GM21526 (cell line): ENCODE measurements at regions not wholly inside any gene's neighbourhood (a gene's known extent, or its start where the extent isn't known, plus 50 kb on each side); places are given as distances from the start of the nearest gene placed in this dataset.

Experiments
- ATAC-seq: cut with Tn5 transposase; IDR thresholded peaks from one replicate; pipeline ENCODE4 v1.9.1; 2021; ENCODE audit warnings: moderate library complexity; ENCODE audit not compliant: unreplicated experiment, low FRiP score

GRCh38 chr2:163541943-163542342 lies 193.9 kb downstream of the FIGN start:
- ATAC-seq: no peak

GRCh38 chr2:163541495-163541894 lies 194.3 kb downstream of the FIGN start:
- ATAC-seq: no peak

- ATAC-seq: no peak
These were observed 207.1 kb downstream of the FIGN start for GRCh38 chr2:163528640-163529217.

- ATAC-seq: no peak
These were observed 208.4 kb downstream of the FIGN start for GRCh38 chr2:163527381-163527780.

- no peak for ATAC-seq
These were observed 217.0 kb downstream of the FIGN start for GRCh38 chr2:163518762-163519161.

GRCh38 chr2:163515836-163516235 lies 220.0 kb downstream of the FIGN start:
- no peak for ATAC-seq

GRCh38 chr2:163505281-163505680 lies 230.5 kb downstream of the FIGN start:
- no peak for ATAC-seq

GRCh38 chr2:163493359-163494298 lies 242.2 kb downstream of the FIGN start:
- no peak for ATAC-seq

- no peak for ATAC-seq
These were observed 244.0 kb downstream of the FIGN start for GRCh38 chr2:163491850-163492249.

- ATAC-seq: no peak
These were observed 245.5 kb downstream of the FIGN start for GRCh38 chr2:163490281-163490680.

- no peak for ATAC-seq
These were observed 254.3 kb downstream of the FIGN start for GRCh38 chr2:163481515-163481914.

GRCh38 chr2:163479599-163479998 lies 256.2 kb downstream of the FIGN start:
- no peak for ATAC-seq

GRCh38 chr2:163475815-163476214 lies 260.0 kb downstream of the FIGN start:
- ATAC-seq: no peak

- ATAC-seq: no peak
These were observed 260.9 kb downstream of the FIGN start for GRCh38 chr2:163474889-163475288.

GRCh38 chr2:163474319-163474744 lies 261.5 kb downstream of the FIGN start:
- no peak for ATAC-seq

- no peak for ATAC-seq
These were observed 263.9 kb downstream of the FIGN start for GRCh38 chr2:163471947-163472346.

GRCh38 chr2:163469561-163469962 lies 266.2 kb downstream of the FIGN start:
- ATAC-seq: no peak

GRCh38 chr2:163467251-163467630 lies 268.6 kb downstream of the FIGN start:
- no peak for ATAC-seq

GRCh38 chr2:163466331-163467250 lies 269.2 kb downstream of the FIGN start:
- no peak for ATAC-seq

- ATAC-seq: no peak
These were observed 270.4 kb downstream of the FIGN start for GRCh38 chr2:163465440-163465839.

GRCh38 chr2:163463411-163463810 lies 272.4 kb downstream of the FIGN start:
- no peak for ATAC-seq
